NCI-H69 (cell line): ENCODE measurements at regions not wholly inside any gene's neighbourhood (a gene's known extent, or its start where the extent isn't known, plus 50 kb on each side); places are given as distances from the start of the nearest gene placed in this dataset.
A peak's percentile ranks its signal among the peaks of the same experiment; 100 is the strongest.

Experiments used
- DNase-seq: peaks from one replicate; lab custom pipeline; 2025; lab: John Stamatoyannopoulos, UW

- DNase-seq = no peak
Measured at GRCh38 chr18:22673182-22673862, 255.6 kb upstream of the CTAGE1 start.

GRCh38 chr18:22674272-22674671 lies 256.6 kb upstream of the CTAGE1 start:
- no peak for DNase-seq

GRCh38 chr18:22675006-22675405 lies 257.3 kb upstream of the CTAGE1 start:
- DNase-seq = no peak

- DNase-seq = no peak
Measured at GRCh38 chr18:22676423-22676822, 256.7 kb upstream of the RBBP8 start.

GRCh38 chr18:22678486-22678885 lies 254.6 kb upstream of the RBBP8 start:
- no peak for DNase-seq

- no peak for DNase-seq
Measured at GRCh38 chr18:22680944-22681343, 252.2 kb upstream of the RBBP8 start.

- no peak for DNase-seq
Measured at GRCh38 chr18:22681908-22682307, 251.2 kb upstream of the RBBP8 start.

- no peak for DNase-seq
Measured at GRCh38 chr18:22682720-22683119, 250.4 kb upstream of the RBBP8 start.

GRCh38 chr18:22683196-22683676 lies 249.9 kb upstream of the RBBP8 start:
- peak; percentile 78 for DNase-seq

GRCh38 chr18:22683786-22684185 lies 249.3 kb upstream of the RBBP8 start:
- no peak for DNase-seq

- DNase-seq = no peak
Measured at GRCh38 chr18:22684268-22684667, 248.9 kb upstream of the RBBP8 start.

GRCh38 chr18:22685788-22686187 lies 247.3 kb upstream of the RBBP8 start:
- DNase-seq = no peak

- no peak for DNase-seq
Measured at GRCh38 chr18:22687892-22688680, 245.0 kb upstream of the RBBP8 start.

- DNase-seq = no peak
Measured at GRCh38 chr18:22688877-22689496, 244.1 kb upstream of the RBBP8 start.

- DNase-seq = no peak
Measured at GRCh38 chr18:22689712-22690111, 243.4 kb upstream of the RBBP8 start.

GRCh38 chr18:22690556-22690955 lies 242.6 kb upstream of the RBBP8 start:
- DNase-seq = no peak

- no peak for DNase-seq
Measured at GRCh38 chr18:22691946-22692710, 241.0 kb upstream of the RBBP8 start.

GRCh38 chr18:22694954-22695353 lies 238.2 kb upstream of the RBBP8 start:
- no peak for DNase-seq

- no peak for DNase-seq
Measured at GRCh38 chr18:22695674-22696073, 237.5 kb upstream of the RBBP8 start.

GRCh38 chr18:22697561-22697960 lies 235.6 kb upstream of the RBBP8 start:
- no peak for DNase-seq

- no peak for DNase-seq
Measured at GRCh38 chr18:22698711-22699110, 234.4 kb upstream of the RBBP8 start.

GRCh38 chr18:22699629-22700028 lies 233.5 kb upstream of the RBBP8 start:
- no peak for DNase-seq
